Neural cell (in vitro differentiated cells): ENCODE measurements at regions not wholly inside any gene's neighbourhood (a gene's known extent, or its start where the extent isn't known, plus 50 kb on each side); places are given as distances from the start of the nearest gene placed in this dataset.

Experiments
- H2AFZ ChIP-seq: fragments of 200-600, 300-800 bp; sonication (generic), shearing (Covaris generic); 2 replicates; pipeline ENCODE4 v1.6.0; 2014; ENCODE audit warnings: low read depth, mild to moderate bottlenecking, antibody characterized with exemption, low read length, moderate library complexity
- H3F3A ChIP-seq: fragments of 200-600 bp; shearing (Covaris generic); 2 replicates; pipeline ENCODE4 v1.6.1; 2016; ENCODE audit warnings: mild to moderate bottlenecking, moderate library complexity, mixed read lengths, antibody characterized with exemption, low read length; ENCODE audit not compliant: insufficient read depth, poor library complexity, severe bottlenecking
- H3K27ac ChIP-seq: fragments of 200-600, 300-800 bp; sonication (generic), shearing (Covaris generic); 2 replicates; pipeline ENCODE4 v1.5.1; 2014; ENCODE audit warnings: mild to moderate bottlenecking, low read length, moderate library complexity
- H3K27me3 ChIP-seq: fragments of 300-800, 200-600 bp; sonication (generic), shearing (Covaris generic); 2 replicates; pipeline ENCODE4 v1.6.0; 2014; ENCODE audit warnings: mild to moderate bottlenecking, low read depth, low read length, moderate library complexity; ENCODE audit not compliant: insufficient read depth
- H3K36me3 ChIP-seq: fragments of 300-800, 200-600 bp; sonication (generic), shearing (Covaris generic); 2 replicates; pipeline ENCODE4 v1.5.1; 2014; ENCODE audit warnings: mild to moderate bottlenecking, antibody characterized with exemption, low read length, moderate library complexity; ENCODE audit not compliant: insufficient read depth
- H3K4me2 ChIP-seq: fragments of 300-800, 200-600 bp; sonication (generic), shearing (Covaris generic); 2 replicates; pipeline ENCODE4 v1.6.0; 2014; ENCODE audit warnings: mild to moderate bottlenecking, low read length
- H3K4me3 ChIP-seq: fragments of 300-800, 200-600 bp; sonication (generic), shearing (Covaris generic); 2 replicates; pipeline ENCODE4 v1.5.1; 2014; ENCODE audit warnings: mild to moderate bottlenecking, low read length, moderate library complexity
- H3K79me2 ChIP-seq: fragments of 200-600 bp; shearing (Covaris generic); replicated peaks from 2 replicates; pipeline ENCODE4 v1.6.0; 2014; ENCODE audit warnings: mild to moderate bottlenecking, low read length, moderate library complexity; ENCODE audit not compliant: insufficient read depth
- H3K9ac ChIP-seq: fragments of 300-800, 200-600 bp; sonication (generic), shearing (Covaris generic); 2 replicates; pipeline ENCODE4 v1.6.1; 2016; ENCODE audit warnings: mild to moderate bottlenecking, low read length, mixed read lengths
- H3K9me2 ChIP-seq: fragments of 200-600 bp; shearing (Covaris generic); 2 replicates; pipeline ENCODE4 v1.6.1; 2016; ENCODE audit warnings: mild to moderate bottlenecking, low read length, mixed read lengths; ENCODE audit not compliant: insufficient read depth
- H3K9me3 ChIP-seq: fragments of 200-600, 300-800 bp; sonication (generic), shearing (Covaris generic); 2 replicates; pipeline ENCODE4 v1.6.1; 2016; ENCODE audit warnings: mild to moderate bottlenecking, mixed run types, low read length, moderate library complexity, mixed read lengths
- H4K20me1 ChIP-seq: fragments of 200-600 bp; shearing (Covaris generic); 2 replicates; pipeline ENCODE4 v1.6.1; 2016; ENCODE audit warnings: mild to moderate bottlenecking, mixed run types; ENCODE audit not compliant: insufficient read depth
- EP300 ChIP-seq: fragments of 450-650 bp; conservative IDR thresholded peaks from 2 replicates; pipeline ENCODE4 v1.6.1; 2014; ENCODE audit warnings: antibody characterized with exemption, mild to moderate bottlenecking, moderate library complexity; ENCODE audit not compliant: poor library complexity, severe bottlenecking
- EZH2 ChIP-seq: fragments of 200-600, 300-800 bp; shearing (Covaris generic), sonication (generic); IDR thresholded peaks from 2 replicates; pipeline ENCODE4 v1.6.1; 2014; ENCODE audit warnings: antibody characterized with exemption, low read length, borderline replicate concordance, mild to moderate bottlenecking; ENCODE audit not compliant: insufficient read depth, poor library complexity, severe bottlenecking
- MXI1 ChIP-seq: fragments of 450-650 bp; conservative IDR thresholded peaks from 2 replicates; pipeline ENCODE4 v1.6.1; 2014; ENCODE audit warnings: antibody characterized with exemption, mild to moderate bottlenecking; ENCODE audit not compliant: poor library complexity, severe bottlenecking
- POLR2AphosphoS5 ChIP-seq: IDR thresholded peaks from 2 replicates; pipeline ENCODE4 v1.6.1; 2012
- RAD21 ChIP-seq: fragments of 450-650 bp; conservative IDR thresholded peaks from 2 replicates; pipeline ENCODE4 v1.6.1; 2014; ENCODE audit warnings: antibody characterized with exemption, mild to moderate bottlenecking, moderate library complexity
- SMC3 ChIP-seq: fragments of 450-650 bp; conservative IDR thresholded peaks from 2 replicates; pipeline ENCODE4 v1.6.1; 2014; ENCODE audit warnings: antibody characterized with exemption, mild to moderate bottlenecking, moderate library complexity; ENCODE audit not compliant: poor library complexity
- TAF1 ChIP-seq: IDR thresholded peaks from 2 replicates; pipeline ENCODE4 v1.6.1; 2012; ENCODE audit warnings: low read depth
- TF ChIP-seq, protein P1 (sequence below): IDR thresholded peaks from 2 replicates; pipeline ENCODE4 v1.6.1; 2012; ENCODE audit warnings: borderline replicate concordance
- TF ChIP-seq, protein P2 (sequence below): fragments of 450-650 bp; IDR thresholded peaks from 2 replicates; pipeline ENCODE4 v1.5.1; 2014; ENCODE audit warnings: antibody characterized with exemption, mild to moderate bottlenecking, moderate library complexity; ENCODE audit not compliant: poor library complexity, severe bottlenecking

- peak; percentile 44 for TF ChIP-seq EP300
- no peak for TF ChIP-seq POLR2AphosphoS5
Measured at GRCh38 chr13:63308549-63309165, 1893.0 kb upstream of the PCDH20 start.

GRCh38 chr13:63307228-63307627 is 1891.6 kb upstream of the PCDH20 start:
- Histone ChIP-seq H3K4me3 (no peak overlapping the region), H3K9me2 (no peaks in the 10 kb centered on the region), H3K79me2 (no peaks in the 10 kb centered on the region), H3K27me3 (no peaks in the 10 kb centered on the region), H2AFZ (no peak overlapping the region), H3K27ac (no peak overlapping the region), H4K20me1 (no peaks in the 10 kb centered on the region), H3K9ac (no peak overlapping the region), H3F3A (no peaks in the 10 kb centered on the region), H3K9me3 (no peaks in the 10 kb centered on the region), H3K4me2 (no peak overlapping the region), H3K36me3 (no peaks in the 10 kb centered on the region)
- no peak for TF ChIP-seq MXI1
- no peak for TF ChIP-seq EZH2
- TF ChIP-seq EP300, result no peak
- TF ChIP-seq, protein P1, sequence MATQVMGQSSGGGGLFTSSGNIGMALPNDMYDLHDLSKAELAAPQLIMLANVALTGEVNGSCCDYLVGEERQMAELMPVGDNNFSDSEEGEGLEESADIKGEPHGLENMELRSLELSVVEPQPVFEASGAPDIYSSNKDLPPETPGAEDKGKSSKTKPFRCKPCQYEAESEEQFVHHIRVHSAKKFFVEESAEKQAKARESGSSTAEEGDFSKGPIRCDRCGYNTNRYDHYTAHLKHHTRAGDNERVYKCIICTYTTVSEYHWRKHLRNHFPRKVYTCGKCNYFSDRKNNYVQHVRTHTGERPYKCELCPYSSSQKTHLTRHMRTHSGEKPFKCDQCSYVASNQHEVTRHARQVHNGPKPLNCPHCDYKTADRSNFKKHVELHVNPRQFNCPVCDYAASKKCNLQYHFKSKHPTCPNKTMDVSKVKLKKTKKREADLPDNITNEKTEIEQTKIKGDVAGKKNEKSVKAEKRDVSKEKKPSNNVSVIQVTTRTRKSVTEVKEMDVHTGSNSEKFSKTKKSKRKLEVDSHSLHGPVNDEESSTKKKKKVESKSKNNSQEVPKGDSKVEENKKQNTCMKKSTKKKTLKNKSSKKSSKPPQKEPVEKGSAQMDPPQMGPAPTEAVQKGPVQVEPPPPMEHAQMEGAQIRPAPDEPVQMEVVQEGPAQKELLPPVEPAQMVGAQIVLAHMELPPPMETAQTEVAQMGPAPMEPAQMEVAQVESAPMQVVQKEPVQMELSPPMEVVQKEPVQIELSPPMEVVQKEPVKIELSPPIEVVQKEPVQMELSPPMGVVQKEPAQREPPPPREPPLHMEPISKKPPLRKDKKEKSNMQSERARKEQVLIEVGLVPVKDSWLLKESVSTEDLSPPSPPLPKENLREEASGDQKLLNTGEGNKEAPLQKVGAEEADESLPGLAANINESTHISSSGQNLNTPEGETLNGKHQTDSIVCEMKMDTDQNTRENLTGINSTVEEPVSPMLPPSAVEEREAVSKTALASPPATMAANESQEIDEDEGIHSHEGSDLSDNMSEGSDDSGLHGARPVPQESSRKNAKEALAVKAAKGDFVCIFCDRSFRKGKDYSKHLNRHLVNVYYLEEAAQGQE, result no peak
- TF ChIP-seq, protein P2, sequence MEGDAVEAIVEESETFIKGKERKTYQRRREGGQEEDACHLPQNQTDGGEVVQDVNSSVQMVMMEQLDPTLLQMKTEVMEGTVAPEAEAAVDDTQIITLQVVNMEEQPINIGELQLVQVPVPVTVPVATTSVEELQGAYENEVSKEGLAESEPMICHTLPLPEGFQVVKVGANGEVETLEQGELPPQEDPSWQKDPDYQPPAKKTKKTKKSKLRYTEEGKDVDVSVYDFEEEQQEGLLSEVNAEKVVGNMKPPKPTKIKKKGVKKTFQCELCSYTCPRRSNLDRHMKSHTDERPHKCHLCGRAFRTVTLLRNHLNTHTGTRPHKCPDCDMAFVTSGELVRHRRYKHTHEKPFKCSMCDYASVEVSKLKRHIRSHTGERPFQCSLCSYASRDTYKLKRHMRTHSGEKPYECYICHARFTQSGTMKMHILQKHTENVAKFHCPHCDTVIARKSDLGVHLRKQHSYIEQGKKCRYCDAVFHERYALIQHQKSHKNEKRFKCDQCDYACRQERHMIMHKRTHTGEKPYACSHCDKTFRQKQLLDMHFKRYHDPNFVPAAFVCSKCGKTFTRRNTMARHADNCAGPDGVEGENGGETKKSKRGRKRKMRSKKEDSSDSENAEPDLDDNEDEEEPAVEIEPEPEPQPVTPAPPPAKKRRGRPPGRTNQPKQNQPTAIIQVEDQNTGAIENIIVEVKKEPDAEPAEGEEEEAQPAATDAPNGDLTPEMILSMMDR, result no peak
- TF ChIP-seq TAF1, result no peak
- no peak for TF ChIP-seq RAD21
- TF ChIP-seq SMC3, result no peak
- no peak for TF ChIP-seq POLR2AphosphoS5

More at GRCh38 chr13:63308549-63309165, 1893.0 kb upstream of the PCDH20 start:
- no peak overlapping the region for H3K4me2 ChIP-seq
- H3K4me3 ChIP-seq, result no peak overlapping the region
- H2AFZ ChIP-seq, result no peak overlapping the region
- H3K9ac ChIP-seq, result no peak overlapping the region
- H3K36me3 ChIP-seq, result no peaks in the 10 kb centered on the region
- H3K79me2 ChIP-seq, result no peaks in the 10 kb centered on the region
- no peaks in the 10 kb centered on the region for H4K20me1 ChIP-seq
- H3K27ac ChIP-seq, result no peak overlapping the region
- no peaks in the 10 kb centered on the region for H3F3A ChIP-seq
- no peaks in the 10 kb centered on the region for H3K27me3 ChIP-seq
- no peaks in the 10 kb centered on the region for H3K9me3 ChIP-seq
- no peaks in the 10 kb centered on the region for H3K9me2 ChIP-seq
